ENCODE measurements at regions not wholly inside any gene's neighbourhood (a gene's known extent, or its start where the extent isn't known, plus 50 kb on each side); places are given as distances from the start of the nearest gene placed in this dataset.
"Not testable (repeated sequence)": the region's sequence is repeated elsewhere in the genome, so short reads cannot be mapped to it uniquely, and the experiment has no call there.

GRCh38 chr4:3871881-3872833 is 106.0 kb downstream of the ADRA2C start:
- Histone ChIP-seq H3K36me3 (ENCODE audit: insufficient read depth, low read length) (no peaks in the 10 kb centered on the region), H3K9me3 (ENCODE audit: control insufficient read depth, insufficient read depth, low read length) (no peaks in the 10 kb centered on the region), H3K4me1 (ENCODE audit: insufficient read depth, low read length) (peaks cover 3% of the 10 kb centered on the region; the same call in 1 of the 2 replicates), H3K9ac (ENCODE audit: low read depth, low read length) (peak overlapping the region; percentile 49)

- peak overlapping the region; percentile 1; the same call in 1 of the 2 replicates for H3K9ac ChIP-seq (ENCODE audit: low read depth, low read length)
- peaks cover 3% of the 10 kb centered on the region; the same call in 1 of the 2 replicates for H3K4me1 ChIP-seq (ENCODE audit: insufficient read depth, low read length)
These were observed 106.7 kb downstream of the ADRA2C start for GRCh38 chr4:3872834-3873313.

GRCh38 chr4:3873408-3874027 is 107.3 kb downstream of the ADRA2C start:
- peak overlapping the region; percentile 1; the same call in 1 of the 2 replicates for H3K9ac ChIP-seq (ENCODE audit: low read depth, low read length)
- no peaks in the 10 kb centered on the region for H3K36me3 ChIP-seq (ENCODE audit: insufficient read depth, low read length)
- H3K9me3 ChIP-seq (ENCODE audit: control insufficient read depth, insufficient read depth, low read length), result no peaks in the 10 kb centered on the region; the same call in 1 of the 2 replicates
- peaks cover 3% of the 10 kb centered on the region; the same call in 1 of the 2 replicates for H3K4me1 ChIP-seq (ENCODE audit: insufficient read depth, low read length)

More at GRCh38 chr4:3872834-3873313, 106.7 kb downstream of the ADRA2C start:
- Histone ChIP-seq H3K9me3 (ENCODE audit: control insufficient read depth, insufficient read depth, low read length) (no peaks in the 10 kb centered on the region; the same call in 1 of the 2 replicates), H3K36me3 (ENCODE audit: insufficient read depth, low read length) (no peaks in the 10 kb centered on the region)

- Histone ChIP-seq H3K9ac (ENCODE audit: low read depth, low read length) (no peak overlapping the region), H3K4me1 (ENCODE audit: insufficient read depth, low read length) (peaks cover 3% of the 10 kb centered on the region; the same call in 1 of the 2 replicates), H3K9me3 (ENCODE audit: control insufficient read depth, insufficient read depth, low read length) (no peaks in the 10 kb centered on the region; the same call in 1 of the 2 replicates), H3K36me3 (ENCODE audit: insufficient read depth, low read length) (no peaks in the 10 kb centered on the region)
These were observed 107.8 kb downstream of the ADRA2C start for GRCh38 chr4:3874028-3874415.

- Histone ChIP-seq H3K9ac (ENCODE audit: low read depth, low read length) (no peak overlapping the region), H3K4me1 (ENCODE audit: insufficient read depth, low read length) (peaks cover 3% of the 10 kb centered on the region; the same call in 1 of the 2 replicates), H3K36me3 (ENCODE audit: insufficient read depth, low read length) (no peaks in the 10 kb centered on the region), H3K9me3 (ENCODE audit: control insufficient read depth, insufficient read depth, low read length) (no peaks in the 10 kb centered on the region; the same call in 1 of the 2 replicates)
These were observed 108.4 kb downstream of the ADRA2C start for GRCh38 chr4:3874525-3875110.

GRCh38 chr4:3875466-3875865 is 109.3 kb downstream of the ADRA2C start:
- no peaks in the 10 kb centered on the region for H3K36me3 ChIP-seq (ENCODE audit: insufficient read depth, low read length)
- peaks cover 3% of the 10 kb centered on the region; the same call in 1 of the 2 replicates for H3K4me1 ChIP-seq (ENCODE audit: insufficient read depth, low read length)
- H3K9me3 ChIP-seq (ENCODE audit: control insufficient read depth, insufficient read depth, low read length), result no peaks in the 10 kb centered on the region; the same call in 1 of the 2 replicates
- H3K9ac ChIP-seq (ENCODE audit: low read depth, low read length), result no peak overlapping the region

- not testable (repeated sequence) for H3K9ac ChIP-seq (ENCODE audit: low read depth, low read length); H3K4me1 ChIP-seq (ENCODE audit: insufficient read depth, low read length); H3K36me3 ChIP-seq (ENCODE audit: insufficient read depth, low read length); H3K9me3 ChIP-seq (ENCODE audit: control insufficient read depth, insufficient read depth, low read length)
These were observed 110.1 kb downstream of the ADRA2C start for GRCh38 chr4:3876057-3876845.

GRCh38 chr4:3877236-3877635 is 111.1 kb downstream of the ADRA2C start:
- no peaks in the 10 kb centered on the region for H3K36me3 ChIP-seq (ENCODE audit: insufficient read depth, low read length)
- no peaks in the 10 kb centered on the region; the same call in 1 of the 2 replicates for H3K9me3 ChIP-seq (ENCODE audit: control insufficient read depth, insufficient read depth, low read length)
- no peak overlapping the region for H3K9ac ChIP-seq (ENCODE audit: low read depth, low read length)
- peaks cover 3% of the 10 kb centered on the region; the same call in 1 of the 2 replicates for H3K4me1 ChIP-seq (ENCODE audit: insufficient read depth, low read length)

GRCh38 chr4:3877868-3878267 is 111.7 kb downstream of the ADRA2C start:
- no peak overlapping the region for H3K9ac ChIP-seq (ENCODE audit: low read depth, low read length)
- peaks cover 3% of the 10 kb centered on the region; the same call in 1 of the 2 replicates for H3K4me1 ChIP-seq (ENCODE audit: insufficient read depth, low read length)
- H3K36me3 ChIP-seq (ENCODE audit: insufficient read depth, low read length), result no peaks in the 10 kb centered on the region
- no peaks in the 10 kb centered on the region; the same call in 1 of the 2 replicates for H3K9me3 ChIP-seq (ENCODE audit: control insufficient read depth, insufficient read depth, low read length)

GRCh38 chr4:3878678-3879077 is 112.5 kb downstream of the ADRA2C start:
- H3K4me1 ChIP-seq (ENCODE audit: insufficient read depth, low read length), result peaks cover 3% of the 10 kb centered on the region; the same call in 1 of the 2 replicates
- H3K36me3 ChIP-seq (ENCODE audit: insufficient read depth, low read length), result no peaks in the 10 kb centered on the region
- H3K9me3 ChIP-seq (ENCODE audit: control insufficient read depth, insufficient read depth, low read length), result no peaks in the 10 kb centered on the region; the same call in 1 of the 2 replicates
- no peak overlapping the region for H3K9ac ChIP-seq (ENCODE audit: low read depth, low read length)

GRCh38 chr4:3879681-3880614 is 113.8 kb downstream of the ADRA2C start:
- no peaks in the 10 kb centered on the region for H3K4me1 ChIP-seq (ENCODE audit: insufficient read depth, low read length)
- no peaks in the 10 kb centered on the region for H3K36me3 ChIP-seq (ENCODE audit: insufficient read depth, low read length)
- peak overlapping the region; percentile 36; the same call in 1 of the 2 replicates for H3K9ac ChIP-seq (ENCODE audit: low read depth, low read length)
- no peaks in the 10 kb centered on the region; the same call in 1 of the 2 replicates for H3K9me3 ChIP-seq (ENCODE audit: control insufficient read depth, insufficient read depth, low read length)

GRCh38 chr4:3880615-3881120 is 114.5 kb downstream of the ADRA2C start:
- peak overlapping the region; percentile 36; the same call in 1 of the 2 replicates for H3K9ac ChIP-seq (ENCODE audit: low read depth, low read length)
- H3K9me3 ChIP-seq (ENCODE audit: control insufficient read depth, insufficient read depth, low read length), result no peaks in the 10 kb centered on the region; the same call in 1 of the 2 replicates
- no peaks in the 10 kb centered on the region for H3K36me3 ChIP-seq (ENCODE audit: insufficient read depth, low read length)
- no peaks in the 10 kb centered on the region for H3K4me1 ChIP-seq (ENCODE audit: insufficient read depth, low read length)

Data from ES-I3 (cell line).